NT2/D1 (cell line): ENCODE measurements at regions not wholly inside any gene's neighbourhood (a gene's known extent, or its start where the extent isn't known, plus 50 kb on each side); places are given as distances from the start of the nearest gene placed in this dataset.

ENCODE experiments used
- YY1 ChIP-seq: IDR thresholded peaks from 2 replicates; pipeline ENCODE4 v1.6.1; 2011; ENCODE audit not compliant: insufficient read length, insufficient read depth
- ZNF274 ChIP-seq: IDR thresholded peaks from 2 replicates; pipeline ENCODE4 v1.6.1; 2011; ENCODE audit warnings: mild to moderate bottlenecking, low read depth, low read length

- TF ChIP-seq YY1 (no peak), ZNF274 (no peak)
Observed at GRCh38 chr14:83297361-83297760, 1763.7 kb upstream of the SEL1L start.
